GF-D8 (cell line): ENCODE measurements at regions not wholly inside any gene's neighbourhood (a gene's known extent, or its start where the extent isn't known, plus 50 kb on each side); places are given as distances from the start of the nearest gene placed in this dataset.
A peak's percentile ranks its signal among the peaks of the same experiment; 100 is the strongest.

Source experiments
- DNase-seq: peaks from one replicate; lab custom pipeline; 2025; lab: John Stamatoyannopoulos, UW

DNA sequence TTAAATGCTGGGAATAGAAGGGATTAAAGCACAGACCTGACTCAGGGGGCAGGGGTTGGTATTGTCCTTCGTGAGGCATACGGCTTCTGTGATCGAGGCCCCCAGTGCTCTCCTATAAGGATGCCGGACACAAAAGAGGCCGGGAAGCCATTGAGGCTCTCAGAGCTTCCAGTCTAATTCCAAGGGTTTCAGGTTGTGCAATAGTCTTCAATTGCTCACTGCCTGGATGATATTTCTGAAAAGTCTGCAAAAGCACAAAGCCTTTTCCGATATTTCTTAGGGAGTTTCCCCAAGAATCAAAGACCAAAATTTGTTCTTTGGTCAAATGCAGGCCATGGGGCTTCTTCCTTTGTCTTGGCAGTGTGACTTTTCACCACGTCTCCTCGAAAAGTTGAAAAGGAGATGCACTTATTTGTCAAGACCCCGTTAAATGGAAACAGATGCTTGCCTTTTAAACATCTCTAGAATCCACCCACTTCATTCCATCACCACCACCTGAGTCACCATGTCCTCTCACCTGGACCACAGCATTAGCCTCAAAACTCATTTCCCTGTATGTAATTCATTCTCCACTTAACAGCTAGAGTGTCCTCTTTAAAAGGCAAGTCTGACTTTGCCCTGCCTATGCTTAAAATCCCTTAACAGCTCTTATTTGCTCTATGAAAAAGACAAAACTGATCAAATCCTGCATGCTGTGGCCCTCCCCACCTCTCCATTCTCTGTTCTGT is 134.8 kb upstream of the NAMPT start:
- DNase-seq: no peak

DNA sequence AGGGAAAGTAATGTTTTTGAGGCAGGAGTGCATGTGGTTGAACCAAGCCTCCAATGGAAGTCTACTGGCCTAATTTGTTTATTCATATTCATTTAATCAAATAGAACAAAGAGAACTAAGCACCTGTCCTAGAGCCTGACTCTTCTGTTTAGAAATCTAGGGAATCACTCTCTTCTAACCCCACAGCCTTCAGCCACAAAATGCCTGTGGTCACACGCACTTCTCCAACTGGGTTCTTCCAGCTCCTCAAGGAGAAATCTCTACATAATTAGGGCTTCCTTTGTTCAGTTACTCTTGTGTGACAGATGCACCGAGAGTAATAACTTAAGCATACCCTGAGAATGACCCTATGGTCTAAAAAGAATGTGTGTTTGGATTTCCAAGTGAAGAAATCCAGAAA is 133.7 kb upstream of the NAMPT start:
- no peak for DNase-seq

DNA sequence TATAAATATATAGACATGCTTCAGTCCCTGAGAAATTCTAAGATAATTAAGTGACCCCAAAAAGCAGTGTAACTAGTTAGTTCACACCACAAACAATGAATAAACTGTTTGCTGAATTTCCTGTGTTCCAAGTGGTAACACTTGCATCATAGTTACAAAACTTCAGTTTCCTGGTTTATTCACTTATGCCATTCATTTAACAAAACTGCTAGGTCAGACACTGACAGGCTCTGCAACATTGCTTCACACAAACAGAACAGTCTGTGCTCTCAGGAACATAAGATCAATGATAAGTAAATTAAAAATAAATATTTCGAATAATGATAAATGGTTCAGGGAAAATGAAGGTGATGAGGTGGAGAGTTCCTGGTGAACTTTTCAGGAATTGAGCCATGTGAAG is 133.3 kb upstream of the NAMPT start:
- DNase-seq: peak; percentile 70

DNA sequence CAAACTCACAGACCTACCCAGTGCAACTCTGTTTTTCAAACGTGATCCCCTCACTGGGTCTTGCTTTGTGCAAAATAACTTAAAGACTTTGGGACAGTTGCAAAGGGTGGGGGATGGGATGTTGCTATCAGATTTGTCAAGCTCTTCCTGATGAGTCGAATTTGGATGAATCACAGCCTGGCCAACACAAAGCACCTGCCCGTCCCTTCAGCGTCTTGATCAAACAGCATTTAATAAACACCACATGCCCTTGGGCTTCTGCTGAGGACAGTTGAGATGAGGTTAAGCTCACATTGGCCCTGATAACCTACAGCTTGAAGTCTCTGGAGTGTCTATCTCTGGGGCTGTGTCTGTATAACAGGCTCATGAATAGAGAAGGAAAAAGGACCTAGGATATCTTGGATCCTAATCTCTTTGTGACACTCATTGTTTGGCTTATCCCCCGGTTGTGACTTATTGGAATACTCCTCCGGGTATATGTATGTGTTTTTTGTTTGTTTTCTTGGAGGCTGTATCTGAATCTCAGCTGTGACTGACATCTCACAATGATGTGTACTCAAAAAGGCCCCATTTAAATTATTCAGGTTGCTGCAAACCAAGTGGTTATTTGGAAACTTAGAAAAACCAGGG is 132.6 kb upstream of the NAMPT start:
- DNase-seq: no peak

GRCh38 chr7:106416430-106416829 is 131.6 kb upstream of the NAMPT start:
- DNase-seq: no peak

DNA sequence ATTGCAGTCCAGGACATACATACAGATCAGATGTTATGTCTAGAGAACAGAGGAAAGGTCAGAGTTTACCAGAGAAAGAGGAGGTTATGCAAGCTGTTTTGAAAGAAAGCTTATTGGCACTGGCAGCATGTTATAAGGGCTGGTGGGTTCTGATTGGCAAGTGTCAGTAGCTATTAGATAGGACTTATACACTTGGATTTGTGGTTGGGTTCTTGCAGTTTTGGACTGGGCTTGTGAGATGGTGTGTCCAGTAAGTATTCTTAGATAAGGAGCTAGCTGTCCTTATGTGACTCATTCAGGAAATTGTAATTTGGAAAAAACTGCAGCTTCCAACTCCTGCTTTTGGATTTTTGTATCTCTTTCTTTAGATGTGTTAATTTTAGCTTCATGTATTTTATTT is 130.7 kb upstream of the NAMPT start:
- no peak for DNase-seq

GRCh38 chr7:106413446-106413845 is 128.7 kb upstream of the NAMPT start:
- no peak for DNase-seq

DNA sequence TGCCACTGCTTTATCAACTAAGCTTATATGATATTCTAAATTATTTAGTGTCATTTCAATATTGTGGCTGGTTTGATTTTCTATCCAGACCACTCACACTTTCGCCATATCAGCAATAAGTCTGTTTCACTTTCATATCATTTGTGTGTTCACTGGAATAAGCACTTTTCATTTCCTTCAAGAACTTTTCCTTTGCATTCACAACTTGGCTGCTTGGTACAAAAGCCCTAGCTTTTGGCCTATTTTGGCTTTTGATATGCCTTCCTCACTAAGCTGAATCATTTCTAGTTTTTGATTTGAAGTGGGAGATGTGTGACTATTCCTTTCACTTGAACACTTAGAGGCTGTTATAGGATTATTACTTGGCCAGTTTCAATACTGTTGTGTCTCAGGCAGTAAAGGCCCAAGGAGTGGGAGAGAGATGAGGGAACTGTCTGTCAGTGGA is 120.9 kb upstream of the NAMPT start:
- no peak for DNase-seq

DNA sequence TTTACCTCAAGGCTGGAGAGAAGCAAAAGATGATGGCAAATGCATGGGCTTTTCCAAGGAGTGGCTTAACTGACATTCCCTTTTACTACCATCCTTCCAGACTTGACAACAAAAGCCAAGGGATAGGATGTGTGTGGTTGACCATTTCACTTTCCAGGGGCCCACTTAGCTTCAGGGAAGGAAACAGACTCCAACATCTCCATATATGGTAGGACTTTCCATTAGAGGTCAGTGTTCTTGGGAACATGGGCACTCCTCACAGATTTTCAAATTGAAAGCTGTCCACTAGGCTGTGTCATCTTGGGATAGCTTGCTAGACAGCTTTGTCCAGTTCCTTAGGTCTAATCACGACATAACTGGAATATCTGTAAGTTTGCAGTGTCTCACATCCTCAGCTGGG is 118.1 kb upstream of the NAMPT start:
- no peak for DNase-seq

- DNase-seq: no peak
Measured at GRCh38 chr7:106400923-106401322, 116.1 kb upstream of the NAMPT start.

DNA sequence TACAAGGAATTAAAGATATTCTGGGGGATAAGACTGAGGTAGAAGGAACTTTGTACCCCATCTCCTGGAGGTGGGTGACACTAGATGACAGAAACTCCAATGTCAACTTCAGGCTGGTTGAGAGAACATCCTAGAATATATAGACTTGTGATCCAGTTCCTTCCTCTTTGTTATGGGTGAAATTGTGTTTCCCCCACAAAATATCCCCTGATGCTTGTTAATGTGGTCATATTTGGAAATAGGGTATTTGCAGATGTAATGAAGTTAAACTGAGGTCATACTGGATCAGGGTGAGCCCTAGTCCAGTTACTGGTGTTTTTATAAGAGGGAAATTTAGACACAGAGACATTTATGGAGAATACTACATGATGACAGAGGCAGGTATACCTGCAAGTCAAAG is 114.0 kb upstream of the NAMPT start:
- DNase-seq: no peak

GRCh38 chr7:106397994-106398393 is 113.2 kb upstream of the NAMPT start:
- DNase-seq: no peak

- DNase-seq: no peak
Measured at GRCh38 chr7:106394526-106394925, 109.7 kb upstream of the NAMPT start.

GRCh38 chr7:106393564-106394251 is 108.9 kb upstream of the NAMPT start:
- DNase-seq: no peak

- DNase-seq: no peak
Measured at GRCh38 chr7:106392590-106392989, 107.8 kb upstream of the NAMPT start.

- no peak for DNase-seq
Measured at GRCh38 chr7:106392144-106392543, 107.4 kb upstream of the NAMPT start.

GRCh38 chr7:106386958-106387357 is 102.2 kb upstream of the NAMPT start:
- no peak for DNase-seq

GRCh38 chr7:106384373-106384772 is 99.6 kb upstream of the NAMPT start:
- no peak for DNase-seq

- DNase-seq: no peak
Measured at GRCh38 chr7:106382929-106383328, 98.1 kb upstream of the NAMPT start.

DNA sequence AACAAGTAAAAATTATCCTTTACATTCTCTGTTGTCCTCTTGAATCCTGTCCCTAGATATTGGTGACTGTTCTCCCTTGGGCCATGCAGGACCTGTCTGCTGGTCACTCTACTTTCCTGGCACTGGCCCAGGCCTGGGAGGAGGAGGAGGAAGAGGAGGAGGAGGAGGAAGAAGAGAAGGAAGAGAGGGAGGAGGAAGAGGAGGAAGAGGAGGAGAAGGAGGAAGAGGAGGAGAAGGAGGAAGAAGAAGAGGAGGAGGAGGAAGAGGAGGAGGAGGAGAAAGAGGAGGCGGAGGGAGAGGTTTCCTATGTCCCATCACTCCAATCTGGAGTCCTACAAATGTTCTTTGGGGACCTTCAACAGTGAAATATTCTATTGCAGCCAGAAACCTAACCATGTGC is 97.3 kb upstream of the NAMPT start:
- no peak for DNase-seq

GRCh38 chr7:106381252-106381651 is 96.5 kb upstream of the NAMPT start:
- no peak for DNase-seq

- DNase-seq: no peak
Measured at GRCh38 chr7:106377847-106378361, 93.1 kb upstream of the NAMPT start.
